GM19023 (cell line): ENCODE measurements at regions not wholly inside any gene's neighbourhood (a gene's known extent, or its start where the extent isn't known, plus 50 kb on each side); places are given as distances from the start of the nearest gene placed in this dataset.

Source experiments
- ATAC-seq: cut with Tn5 transposase; IDR thresholded peaks from one replicate; pipeline ENCODE4 v1.9.1; 2021; ENCODE audit warnings: mild to moderate bottlenecking, moderate library complexity; ENCODE audit not compliant: unreplicated experiment

GRCh38 chr12:86838260-86838659, 582.1 kb upstream of the MGAT4C start:
- ATAC-seq: no peak

DNA sequence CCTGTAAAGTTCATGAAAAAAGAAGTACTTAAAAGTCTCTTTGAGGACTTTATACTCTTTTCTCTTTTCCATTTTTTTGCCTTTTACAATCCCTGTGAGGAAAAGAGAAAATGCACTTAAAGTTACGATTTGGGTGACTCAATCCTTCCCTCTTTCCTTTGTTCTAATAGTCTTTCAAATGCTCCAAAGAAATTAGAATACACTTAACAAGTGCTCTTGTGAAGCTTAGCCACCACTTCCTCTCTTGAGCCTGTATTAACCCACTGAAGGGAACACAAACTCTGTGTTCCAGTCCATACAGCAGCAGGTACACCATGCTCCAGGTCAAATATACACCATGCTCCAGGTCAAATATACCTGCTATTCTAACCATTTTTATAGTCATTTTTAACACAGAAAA, 581.1 kb upstream of the MGAT4C start:
- ATAC-seq: no peak

DNA sequence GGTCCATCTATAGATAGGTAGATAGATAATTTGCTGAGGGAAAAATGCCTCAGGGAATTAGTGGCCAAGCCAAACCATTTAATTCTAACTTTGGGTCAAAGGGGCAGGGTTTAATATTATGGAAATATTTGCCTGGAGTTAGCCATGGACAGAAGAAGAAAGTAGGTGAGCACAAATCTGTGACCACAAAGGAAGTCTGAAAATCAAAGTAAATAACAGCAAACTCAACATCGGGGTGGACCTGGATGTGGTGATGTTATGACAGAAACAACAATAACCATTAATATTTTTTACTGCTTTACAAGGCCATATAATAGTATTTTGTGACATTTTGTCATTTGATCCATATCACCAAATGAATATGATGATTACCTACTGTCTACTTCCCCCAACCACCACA, 578.0 kb upstream of the MGAT4C start:
- ATAC-seq: no peak

- no peak for ATAC-seq
Measured at GRCh38 chr12:86827409-86827808, 571.2 kb upstream of the MGAT4C start.

- no peak for ATAC-seq
Measured at GRCh38 chr12:86826051-86826450, 569.9 kb upstream of the MGAT4C start.

DNA sequence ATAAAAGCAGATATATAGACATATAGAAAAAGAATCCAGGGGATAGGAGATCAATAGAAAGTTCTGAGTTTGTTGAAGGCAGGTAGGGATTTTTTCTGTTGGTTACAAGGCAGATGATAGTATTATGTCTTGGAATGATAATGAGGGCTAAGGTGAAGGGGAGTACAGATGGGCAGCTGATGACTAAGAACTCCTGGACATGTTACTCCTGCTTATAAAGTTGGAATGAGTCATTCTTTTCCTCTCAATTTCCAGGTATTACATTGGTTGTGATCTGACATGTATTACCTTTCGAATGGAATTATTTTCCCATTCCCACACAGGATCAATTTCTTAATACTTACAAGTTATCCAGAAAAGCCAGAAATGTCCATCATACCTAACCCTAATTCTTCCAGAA, 545.2 kb upstream of the MGAT4C start:
- ATAC-seq: no peak

DNA sequence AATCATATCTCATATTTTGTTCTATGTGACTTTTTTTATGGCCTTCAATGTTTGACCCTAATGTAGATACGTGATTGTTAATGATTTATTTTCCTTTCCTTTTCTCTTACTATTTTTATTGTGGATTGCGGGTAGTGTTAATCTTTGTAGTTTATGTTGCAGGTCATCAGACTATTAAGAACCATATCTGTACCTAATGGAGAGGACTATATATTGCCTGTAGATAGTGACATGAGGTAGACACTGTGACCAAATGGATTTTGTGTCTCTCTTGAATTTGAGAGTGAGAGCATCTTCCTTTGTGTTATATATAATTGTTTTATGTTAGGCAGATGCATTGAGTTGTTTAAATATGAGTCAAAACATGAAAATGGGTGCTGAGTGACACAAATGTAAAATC, 543.4 kb upstream of the MGAT4C start:
- ATAC-seq: no peak

DNA sequence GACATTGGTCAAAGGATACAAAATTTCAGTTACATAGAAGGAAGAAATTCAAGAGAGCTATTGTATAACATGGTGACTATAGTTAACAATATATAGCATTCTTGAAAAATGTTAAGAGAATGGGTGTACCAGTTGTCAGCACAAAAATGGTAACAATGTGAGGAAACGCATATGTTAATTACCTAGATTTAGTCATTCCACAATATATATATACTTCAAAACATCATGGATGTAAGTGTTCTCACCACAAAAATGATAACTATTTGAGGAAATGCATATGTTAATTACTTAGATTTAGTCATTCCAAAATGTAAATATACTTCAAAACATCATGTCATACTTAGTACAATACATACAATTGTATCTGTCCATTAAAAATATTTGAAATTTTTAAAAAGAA, 540.4 kb upstream of the MGAT4C start:
- ATAC-seq: no peak

DNA sequence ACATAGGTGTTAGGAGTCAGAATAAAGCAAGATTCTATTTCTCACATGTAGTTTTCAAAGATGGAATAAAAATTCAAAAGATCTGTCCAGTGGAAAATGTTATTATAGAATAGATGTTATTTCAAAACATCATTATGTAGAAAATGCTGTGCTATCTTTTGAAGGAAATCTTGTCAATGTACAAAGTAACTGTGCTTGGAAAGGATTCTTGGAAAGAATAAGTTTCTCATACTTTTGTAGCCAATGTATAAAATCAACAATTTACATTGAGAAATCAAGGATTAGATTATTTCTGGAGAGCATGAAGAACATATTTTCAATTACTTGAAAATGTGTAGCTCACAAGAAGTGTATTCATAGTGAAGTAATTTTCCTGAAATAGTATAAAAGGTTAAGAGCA, 532.5 kb upstream of the MGAT4C start:
- ATAC-seq: no peak

- ATAC-seq: no peak
Measured at GRCh38 chr12:86787419-86787818, 531.2 kb upstream of the MGAT4C start.

- ATAC-seq: no peak
Measured at GRCh38 chr12:86777325-86777724, 521.1 kb upstream of the MGAT4C start.

DNA sequence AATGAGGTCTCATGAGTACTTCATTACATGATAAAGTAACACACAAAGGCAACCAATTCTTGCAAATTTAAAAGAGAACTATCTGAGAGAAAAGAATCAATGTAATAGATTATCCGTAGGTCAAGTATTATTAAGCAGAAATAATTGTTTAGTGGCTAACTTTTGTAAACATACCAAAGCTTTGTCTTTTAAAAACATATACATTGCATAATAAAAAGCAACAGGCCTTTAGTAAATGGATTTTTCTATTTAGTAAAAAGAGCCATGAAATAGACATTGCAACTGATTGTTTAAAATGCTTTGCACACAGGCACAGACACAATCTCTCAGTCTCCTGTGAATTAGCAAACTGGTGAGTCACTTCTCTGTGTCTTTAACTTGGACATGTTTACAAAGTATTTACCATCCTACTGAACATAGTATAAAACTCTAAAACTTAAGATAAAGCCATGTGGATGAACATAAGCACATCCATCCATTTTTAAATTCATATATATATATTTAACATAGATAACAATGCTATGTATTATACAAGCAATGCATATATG, 518.7 kb upstream of the MGAT4C start:
- ATAC-seq: no peak

GRCh38 chr12:86772696-86773095, 516.5 kb upstream of the MGAT4C start:
- no peak for ATAC-seq

DNA sequence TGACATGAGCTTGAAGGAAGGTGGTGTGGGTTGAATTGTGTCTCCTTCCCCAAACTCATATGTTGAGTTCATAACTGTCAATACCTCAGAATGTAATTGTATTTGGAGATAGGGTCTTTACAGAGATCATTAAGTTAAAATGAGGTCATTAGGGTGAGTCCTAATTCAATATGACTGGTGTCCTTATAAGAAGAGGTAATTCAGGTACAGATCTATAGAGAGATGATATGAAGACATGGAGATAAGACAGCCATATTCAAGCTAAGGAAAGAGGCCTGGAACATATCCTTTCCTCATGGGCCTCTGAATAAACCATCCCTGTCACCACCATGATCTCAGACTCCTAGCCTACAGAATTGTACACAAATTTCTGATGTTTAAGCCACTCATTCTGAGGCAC, 514.7 kb upstream of the MGAT4C start:
- no peak for ATAC-seq

- no peak for ATAC-seq
Measured at GRCh38 chr12:86748894-86749293, 492.7 kb upstream of the MGAT4C start.

DNA sequence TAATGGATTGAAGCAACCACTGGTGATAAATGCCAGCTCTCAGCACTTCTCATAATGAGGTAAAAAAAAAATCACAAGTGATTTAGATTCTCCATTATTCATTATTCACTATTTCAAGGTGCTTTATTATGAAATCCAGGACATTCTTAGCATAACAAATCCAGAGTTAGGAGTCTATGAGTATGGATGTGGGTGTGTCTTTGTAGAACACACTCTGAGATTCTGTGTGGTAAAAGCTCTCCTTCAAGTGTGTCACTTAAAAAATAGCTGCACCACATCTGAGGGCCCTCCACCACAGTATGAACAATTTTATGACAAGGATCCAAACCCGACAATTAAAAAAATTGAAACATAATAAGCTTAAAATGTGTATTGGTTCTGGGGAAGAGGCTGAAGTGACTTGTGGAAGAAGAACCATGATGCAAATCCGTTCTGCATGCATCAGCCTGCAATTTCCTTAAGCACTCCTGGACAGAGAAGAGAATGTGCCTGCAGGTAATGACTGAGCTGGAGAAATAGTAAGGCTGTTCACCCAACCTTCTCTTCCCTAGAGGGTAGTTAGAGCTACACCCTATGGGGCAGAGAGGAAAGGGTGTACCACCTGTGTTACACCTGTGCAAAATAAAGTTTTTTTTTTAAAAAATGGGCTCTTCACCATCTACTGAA, 488.5 kb upstream of the MGAT4C start:
- ATAC-seq: no peak

GRCh38 chr12:86743875-86744536, 487.8 kb upstream of the MGAT4C start:
- no peak for ATAC-seq

DNA sequence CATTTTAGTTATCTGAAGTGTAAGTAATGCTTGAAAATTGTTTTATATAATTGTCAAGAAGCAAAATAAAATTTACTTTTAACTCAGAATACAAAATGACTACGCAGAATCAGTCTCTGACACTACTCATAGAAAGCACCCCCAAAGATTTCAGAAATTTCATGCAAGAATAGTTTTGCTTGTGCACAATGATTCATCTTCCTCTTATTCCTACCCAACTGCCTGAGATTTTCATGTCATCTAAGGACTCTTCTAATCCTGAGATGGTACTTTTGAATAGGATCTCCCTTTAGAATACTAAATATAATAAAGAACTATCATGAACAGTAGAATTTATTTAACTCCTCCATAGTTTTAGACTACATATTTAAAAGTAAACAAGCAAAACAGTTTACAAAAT, 485.3 kb upstream of the MGAT4C start:
- ATAC-seq: no peak

GRCh38 chr12:86735851-86736250, 479.7 kb upstream of the MGAT4C start:
- no peak for ATAC-seq

DNA sequence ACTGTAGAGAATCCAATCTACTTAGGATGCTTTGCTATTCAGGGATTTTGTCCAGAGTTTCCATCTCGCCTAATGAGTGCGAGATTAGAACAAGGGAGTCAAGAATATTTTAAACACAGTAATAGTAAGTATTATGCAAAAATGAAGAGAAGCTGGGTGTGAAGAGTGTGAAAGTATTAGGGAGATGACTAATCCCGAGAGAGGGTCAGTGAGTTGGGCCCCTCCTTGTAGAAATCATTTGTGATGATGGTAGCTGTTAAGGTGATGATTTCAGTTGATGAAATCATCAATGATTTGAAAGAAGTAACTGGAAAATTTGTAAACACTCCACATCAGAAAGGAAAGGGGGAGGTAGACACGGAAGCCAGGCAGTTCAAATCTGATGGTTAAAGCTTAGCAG, 478.9 kb upstream of the MGAT4C start:
- no peak for ATAC-seq

GRCh38 chr12:86730233-86730632, 474.0 kb upstream of the MGAT4C start:
- ATAC-seq: no peak

- ATAC-seq: no peak
Measured at GRCh38 chr12:86729739-86730138, 473.5 kb upstream of the MGAT4C start.

- no peak for ATAC-seq
Measured at GRCh38 chr12:86727160-86727559, 471.0 kb upstream of the MGAT4C start.
